CD4-positive, alpha-beta memory T cell (primary cell): ENCODE measurements at regions not wholly inside any gene's neighbourhood (a gene's known extent, or its start where the extent isn't known, plus 50 kb on each side); places are given as distances from the start of the nearest gene placed in this dataset.

Experiments
- CTCF ChIA-PET: fragments of 350-600 bp; sonication (Branson Sonifier 250); formaldehyde crosslinking; loops from one replicate; lab custom pipeline; 2021; ENCODE audit warnings: inconsistent platforms; ENCODE audit not compliant: partially characterized antibody; lab: Charles Lee
- POLR2A ChIA-PET: fragments of 350-600 bp; sonication (Branson Sonifier 250); formaldehyde crosslinking; loops from one replicate; lab custom pipeline; 2021; ENCODE audit not compliant: partially characterized antibody; lab: Charles Lee
- DNase-seq, 5 donors: peaks; one replicate each; pipeline versions ENCODE4 v3.0.0 to v3.0.0-alpha.2; 2020 to 2022; ENCODE audit warnings: mixed read lengths in 1 of 5
- H3K27ac ChIP-seq: one replicate; pipeline ENCODE4 v1.7.0; 2013; ENCODE audit warnings: low read depth, low read length
- H3K27me3 ChIP-seq: 2 replicates; pipeline ENCODE4 v1.7.0; 2013; ENCODE audit warnings: mild to moderate bottlenecking, low read length, moderate library complexity; ENCODE audit not compliant: insufficient read depth
- H3K36me3 ChIP-seq: 2 replicates; pipeline ENCODE4 v1.7.0; 2013; ENCODE audit warnings: mild to moderate bottlenecking, low read length, moderate library complexity; ENCODE audit not compliant: insufficient read depth
- H3K4me1 ChIP-seq: 2 replicates; pipeline ENCODE4 v1.7.0; 2013; ENCODE audit warnings: mild to moderate bottlenecking, low read length, moderate library complexity; ENCODE audit not compliant: insufficient read depth
- H3K4me3 ChIP-seq, 2 donors: one replicate each; pipeline ENCODE4 v1.7.0; 2013; ENCODE audit warnings: low read length in 2 of 2, mild to moderate bottlenecking in 1 of 2
- H3K9me3 ChIP-seq, 2 donors: one replicate each; pipeline ENCODE4 v1.7.0; 2013; ENCODE audit warnings: low read length in 2 of 2, control low read depth in 1 of 2; ENCODE audit not compliant: control insufficient read depth in 1 of 2
- H3K27ac Mint-ChIP-seq, 7 donors: one replicate each; pipeline ENCODE4 v1.8.0; 2020 to 2021; ENCODE audit warnings: mixed read lengths in 7 of 7, mild to moderate bottlenecking in 6 of 7, inconsistent platforms in 3 of 7, moderate library complexity in 3 of 7
- H3K27me3 Mint-ChIP-seq, 2 donors: one replicate each; pipeline ENCODE4 v1.8.0; 2020 to 2021; ENCODE audit warnings: mixed read lengths in 2 of 2
- H3K36me3 Mint-ChIP-seq, 2 donors: one replicate each; pipeline ENCODE4 v1.8.0; 2020 to 2021; ENCODE audit warnings: mixed read lengths in 2 of 2, inconsistent platforms in 1 of 2, mild to moderate bottlenecking in 1 of 2
- H3K4me1 Mint-ChIP-seq, 4 donors: one replicate each; pipeline ENCODE4 v1.8.0; 2020 to 2021; ENCODE audit warnings: mixed read lengths in 4 of 4, mild to moderate bottlenecking in 1 of 4
- H3K4me3 Mint-ChIP-seq, 8 donors: one replicate each; pipeline ENCODE4 v1.8.0; 2020 to 2021; ENCODE audit warnings: mixed read lengths in 8 of 8, mild to moderate bottlenecking in 7 of 8, moderate library complexity in 6 of 8, inconsistent platforms in 3 of 8
- H3K9me3 Mint-ChIP-seq, 8 donors: one replicate each; pipeline ENCODE4 v1.8.0; 2020 to 2021; ENCODE audit warnings: mixed read lengths in 8 of 8, mild to moderate bottlenecking in 5 of 8, inconsistent platforms in 3 of 8, moderate library complexity in 1 of 8
- intact Hi-C: fragments of 100-400 bp; cut with micrococcal nuclease; formaldehyde crosslinking; loops from one replicate; pipeline ENCODE4 v1.15.1; 2023

DNA sequence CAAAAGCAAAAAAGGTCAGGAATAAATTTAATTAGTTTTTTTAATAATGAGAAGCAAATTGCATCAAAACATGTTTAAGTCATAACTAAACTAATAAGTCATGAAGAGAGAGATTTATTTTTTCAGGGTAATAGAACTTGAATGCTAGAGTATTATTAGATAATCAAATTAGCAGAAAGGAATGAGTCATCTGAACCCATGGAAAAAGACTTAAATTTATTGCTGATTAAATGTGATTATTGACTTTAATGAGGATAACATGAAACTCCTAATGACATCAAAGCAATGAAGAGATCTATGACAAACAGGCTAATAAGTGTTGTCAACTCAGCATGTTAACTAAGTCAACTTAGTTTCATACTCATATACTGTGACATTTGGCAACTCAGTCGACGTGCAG is 264.2 kb downstream of the USP25 start:
- H3K4me1 ChIP-seq: no peaks in the 10 kb centered on the region
- no peak overlapping the region for H3K4me3 Mint-ChIP-seq
- peaks cover 0 to under 1% of the 10 kb centered on the region in 2 donors for H3K27me3 Mint-ChIP-seq
- no peaks in the 10 kb centered on the region for H3K36me3 ChIP-seq
- H3K4me1 Mint-ChIP-seq: no peaks in the 10 kb centered on the region
- H3K27ac Mint-ChIP-seq: no peak overlapping the region
- intact Hi-C loops: no loop called here
- no peaks in the 10 kb centered on the region for H3K9me3 Mint-ChIP-seq
- ChIA-PET CTCF (no interaction called here), POLR2A (no interaction called here)
- no peak for DNase-seq
- no peaks in the 10 kb centered on the region for H3K27me3 ChIP-seq
- H3K9me3 ChIP-seq: no peaks in the 10 kb centered on the region
- no peaks in the 10 kb centered on the region for H3K36me3 Mint-ChIP-seq
- H3K27ac ChIP-seq: no peak overlapping the region
- H3K4me3 ChIP-seq: no peak overlapping the region

DNA sequence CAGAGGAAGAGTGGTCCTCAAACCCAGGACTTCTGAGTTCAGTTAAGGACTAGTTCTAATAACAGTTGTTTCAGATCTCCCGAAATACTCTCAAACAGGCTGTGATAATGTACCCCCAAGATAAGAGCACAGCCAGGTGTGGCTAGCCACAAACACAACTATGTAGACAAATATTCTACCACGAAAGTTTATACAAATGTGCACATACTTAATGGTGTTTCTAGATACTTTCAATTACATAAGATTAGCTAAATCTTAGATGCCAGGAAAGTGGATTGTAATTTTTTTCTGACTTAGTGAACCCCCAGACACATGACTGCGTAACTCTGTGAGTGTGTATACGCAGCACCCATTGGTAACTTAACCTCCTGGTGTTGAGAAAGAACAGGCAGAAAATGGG is 270.0 kb downstream of the USP25 start:
- Histone ChIP-seq H3K27me3 (no peaks in the 10 kb centered on the region), H3K9me3 (no peaks in the 10 kb centered on the region), H3K36me3 (no peaks in the 10 kb centered on the region), H3K27ac (no peak overlapping the region), H3K4me3 (no peak overlapping the region), H3K4me1 (no peaks in the 10 kb centered on the region)
- Mint-ChIP-seq H3K27me3 (peaks cover 0 to 1% of the 10 kb centered on the region in 2 donors), H3K4me3 (no peak overlapping the region), H3K27ac (no peak overlapping the region), H3K9me3 (no peaks in the 10 kb centered on the region), H3K36me3 (no peaks in the 10 kb centered on the region), H3K4me1 (no peaks in the 10 kb centered on the region)
- POLR2A ChIA-PET: no interaction called here
- intact Hi-C loops: no loop called here
- no peak for DNase-seq
- CTCF ChIA-PET: no interaction called here

DNA sequence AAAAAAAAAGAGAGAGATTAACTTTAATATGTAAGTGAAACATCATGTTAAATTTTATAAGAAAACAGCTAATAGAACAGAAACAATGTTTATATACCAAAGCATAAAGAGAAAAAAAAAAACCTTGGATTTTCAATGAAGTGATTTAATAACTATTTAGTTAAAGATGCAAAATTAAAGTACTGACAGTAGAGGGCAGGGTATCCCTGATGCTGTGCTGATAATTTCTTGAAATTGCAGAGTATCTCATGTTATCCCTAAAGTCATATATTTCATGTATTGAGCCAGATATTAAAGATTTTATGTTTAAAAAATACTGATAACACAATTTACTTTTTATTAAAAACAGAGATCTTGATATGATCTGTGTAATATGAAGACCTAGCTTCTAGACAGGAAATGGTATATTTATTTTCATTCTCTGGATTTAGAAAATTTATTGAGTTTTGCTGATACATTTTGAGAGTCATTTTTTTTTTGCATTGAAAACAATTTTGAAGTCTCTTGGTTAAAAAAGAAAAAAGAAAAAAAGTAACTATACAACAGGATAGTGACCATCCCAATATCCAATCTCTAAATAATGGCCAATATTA is 273.2 kb downstream of the USP25 start:
- H3K27me3 Mint-ChIP-seq: peaks cover 0 to 1% of the 10 kb centered on the region in 2 donors
- H3K27ac Mint-ChIP-seq: no peak overlapping the region
- Histone ChIP-seq H3K27me3 (no peaks in the 10 kb centered on the region), H3K4me3 (no peak overlapping the region), H3K27ac (no peak overlapping the region), H3K36me3 (no peaks in the 10 kb centered on the region), H3K9me3 (no peaks in the 10 kb centered on the region), H3K4me1 (no peaks in the 10 kb centered on the region)
- intact Hi-C loops: no loop called here
- ChIA-PET POLR2A (no interaction called here), CTCF (no interaction called here)
- no peaks in the 10 kb centered on the region for H3K9me3 Mint-ChIP-seq
- no peak for DNase-seq
- H3K4me1 Mint-ChIP-seq: no peaks in the 10 kb centered on the region
- H3K4me3 Mint-ChIP-seq: no peak overlapping the region
- H3K36me3 Mint-ChIP-seq: no peaks in the 10 kb centered on the region

DNA sequence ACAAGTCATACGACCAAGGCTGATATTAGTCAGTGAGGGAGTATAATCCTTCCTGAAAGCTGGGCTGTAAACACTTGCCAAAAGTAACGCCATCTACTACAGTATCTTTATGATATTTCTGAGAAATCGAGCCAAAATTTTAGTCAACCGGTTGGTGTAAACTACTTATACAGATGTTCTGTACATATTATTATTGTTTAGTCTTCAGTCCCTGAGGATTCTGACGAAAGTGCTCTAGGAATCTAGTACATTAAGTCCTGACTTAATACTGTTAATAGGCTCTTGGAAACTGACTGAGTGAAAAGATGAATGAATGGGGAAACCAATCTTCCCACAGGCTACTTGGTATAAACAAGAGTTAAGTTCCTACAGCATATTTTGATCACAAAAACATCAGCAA is 274.3 kb downstream of the USP25 start:
- ChIA-PET CTCF (no interaction called here), POLR2A (no interaction called here)
- Mint-ChIP-seq H3K27me3 (no peaks in the 10 kb centered on the region), H3K27ac (no peak overlapping the region), H3K4me3 (no peak overlapping the region), H3K9me3 (peaks cover 0 to 2% (median 0%) of the 10 kb centered on the region in 8 donors), H3K36me3 (no peaks in the 10 kb centered on the region), H3K4me1 (no peaks in the 10 kb centered on the region)
- Histone ChIP-seq H3K4me3 (no peak overlapping the region), H3K27me3 (no peaks in the 10 kb centered on the region), H3K4me1 (no peaks in the 10 kb centered on the region), H3K36me3 (no peaks in the 10 kb centered on the region), H3K9me3 (no peaks in the 10 kb centered on the region), H3K27ac (no peak overlapping the region)
- intact Hi-C loops: no loop called here
- no peak for DNase-seq

DNA sequence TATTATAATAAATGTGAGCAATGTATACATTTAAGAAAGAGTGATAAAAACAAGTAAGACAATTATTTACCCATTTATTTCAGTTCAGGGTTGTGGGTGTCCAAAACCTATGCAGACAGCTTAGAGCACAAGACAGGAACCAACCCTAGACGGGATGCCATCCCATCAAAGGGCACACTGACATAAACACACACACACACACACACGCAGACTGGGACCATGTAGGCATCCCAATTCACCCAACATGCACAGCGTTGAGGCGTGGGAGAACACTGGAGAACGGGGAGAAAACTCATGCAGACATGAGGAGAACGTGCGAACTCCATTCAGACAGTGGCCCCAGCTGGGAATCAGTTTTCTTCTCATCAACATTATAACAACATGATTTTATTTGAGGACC is 274.7 kb downstream of the USP25 start:
- CTCF ChIA-PET: no interaction called here
- no peaks in the 10 kb centered on the region for H3K36me3 Mint-ChIP-seq
- Histone ChIP-seq H3K4me3 (no peak overlapping the region), H3K27ac (no peak overlapping the region), H3K9me3 (no peaks in the 10 kb centered on the region), H3K27me3 (no peaks in the 10 kb centered on the region), H3K36me3 (no peaks in the 10 kb centered on the region), H3K4me1 (no peaks in the 10 kb centered on the region)
- no peaks in the 10 kb centered on the region for H3K27me3 Mint-ChIP-seq
- intact Hi-C loops: no loop called here
- POLR2A ChIA-PET: no interaction called here
- H3K4me1 Mint-ChIP-seq: no peaks in the 10 kb centered on the region
- DNase-seq: no peak
- no peak overlapping the region for H3K4me3 Mint-ChIP-seq
- H3K9me3 Mint-ChIP-seq: peaks cover 0 to 2% (median 0%) of the 10 kb centered on the region in 8 donors
- H3K27ac Mint-ChIP-seq: no peak overlapping the region

DNA sequence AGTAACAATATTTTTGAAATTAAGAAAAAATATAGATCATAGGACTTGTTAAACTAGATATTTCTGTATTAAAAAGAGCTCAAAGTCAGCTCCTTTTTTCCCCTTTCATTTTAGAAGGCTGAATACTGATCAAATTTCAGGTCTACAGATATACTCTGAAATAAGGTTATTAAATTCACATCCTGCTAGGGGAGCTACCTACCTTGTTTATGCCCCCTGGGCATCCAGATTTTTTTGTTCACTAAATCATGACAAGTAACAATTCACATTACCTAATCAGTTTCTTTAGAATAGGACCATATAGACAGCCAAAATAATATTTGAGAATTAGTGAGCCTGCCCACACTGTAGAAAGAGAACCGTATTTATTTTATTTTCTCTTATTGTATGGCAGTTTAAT is 276.2 kb downstream of the USP25 start:
- POLR2A ChIA-PET: no interaction called here
- H3K27ac ChIP-seq: no peak overlapping the region
- no peaks in the 10 kb centered on the region for H3K27me3 Mint-ChIP-seq
- H3K9me3 Mint-ChIP-seq: peaks cover 0 to 2% (median 0%) of the 10 kb centered on the region in 8 donors
- no peaks in the 10 kb centered on the region for H3K4me1 ChIP-seq
- H3K36me3 ChIP-seq: no peaks in the 10 kb centered on the region
- H3K4me3 Mint-ChIP-seq: no peak overlapping the region
- no peaks in the 10 kb centered on the region for H3K9me3 ChIP-seq
- H3K4me3 ChIP-seq: no peak overlapping the region
- H3K36me3 Mint-ChIP-seq: no peaks in the 10 kb centered on the region
- H3K27me3 ChIP-seq: no peaks in the 10 kb centered on the region
- no peak overlapping the region for H3K27ac Mint-ChIP-seq
- DNase-seq: no peak
- intact Hi-C loops: no loop called here
- no peaks in the 10 kb centered on the region for H3K4me1 Mint-ChIP-seq
- CTCF ChIA-PET: no interaction called here

DNA sequence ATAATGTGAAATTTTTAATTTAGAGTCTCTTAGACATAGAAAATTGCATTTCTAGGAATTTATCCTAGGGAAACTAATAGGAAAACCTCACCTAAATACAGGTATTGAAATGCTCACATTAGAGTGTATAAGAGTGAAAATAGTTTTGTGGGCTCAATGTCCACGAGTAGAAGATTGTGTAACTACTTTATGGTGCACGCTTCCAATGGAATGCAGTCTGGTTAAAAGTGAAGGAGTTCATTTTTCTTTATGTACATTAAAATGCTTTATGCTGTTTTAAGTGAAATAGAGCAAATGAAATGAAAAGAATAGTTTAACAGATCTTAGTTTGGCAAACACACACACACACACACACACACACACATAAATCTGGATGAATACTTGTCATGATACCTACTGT is 278.2 kb downstream of the USP25 start:
- no peak for DNase-seq
- Histone ChIP-seq H3K36me3 (no peaks in the 10 kb centered on the region), H3K4me3 (no peak overlapping the region), H3K9me3 (no peaks in the 10 kb centered on the region), H3K27ac (no peak overlapping the region), H3K4me1 (no peaks in the 10 kb centered on the region), H3K27me3 (no peaks in the 10 kb centered on the region)
- H3K4me3 Mint-ChIP-seq: no peak overlapping the region
- H3K27me3 Mint-ChIP-seq: no peaks in the 10 kb centered on the region
- ChIA-PET POLR2A (no interaction called here), CTCF (no interaction called here)
- no peak overlapping the region for H3K27ac Mint-ChIP-seq
- H3K4me1 Mint-ChIP-seq: no peaks in the 10 kb centered on the region
- H3K9me3 Mint-ChIP-seq: peaks cover 0 to 2% (median 0%) of the 10 kb centered on the region in 8 donors
- H3K36me3 Mint-ChIP-seq: no peaks in the 10 kb centered on the region
- intact Hi-C loops: no loop called here

DNA sequence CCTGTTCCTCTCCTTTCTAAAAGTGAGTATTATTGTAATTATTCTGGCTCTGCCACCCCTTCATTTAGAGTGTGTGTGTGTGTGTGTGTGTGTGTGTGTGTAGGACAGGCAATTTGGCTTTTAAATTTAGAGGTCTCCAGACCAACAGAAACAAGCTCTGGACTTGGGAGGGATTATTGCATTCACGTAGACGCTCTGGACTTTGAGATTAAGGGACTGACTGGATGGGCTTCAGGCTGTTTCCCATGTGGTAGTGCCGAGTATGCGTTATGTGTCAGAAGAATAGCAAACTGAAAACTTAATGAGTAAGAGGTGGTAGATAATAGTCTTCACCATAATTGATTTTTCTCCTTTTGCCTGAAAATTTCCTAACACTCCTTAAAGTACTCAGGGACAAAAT is 281.9 kb downstream of the USP25 start:
- H3K4me3 Mint-ChIP-seq: no peak overlapping the region
- POLR2A ChIA-PET: no interaction called here
- CTCF ChIA-PET: no interaction called here

More for the DNA sequence above, 281.9 kb downstream of the USP25 start:
- Histone ChIP-seq H3K27ac (no peak overlapping the region), H3K4me1 (no peaks in the 10 kb centered on the region), H3K4me3 (no peak overlapping the region), H3K9me3 (no peaks in the 10 kb centered on the region), H3K36me3 (no peaks in the 10 kb centered on the region), H3K27me3 (no peaks in the 10 kb centered on the region)
- intact Hi-C loops: no loop called here
- DNase-seq: no peak
- H3K27ac Mint-ChIP-seq: no peak overlapping the region
- no peaks in the 10 kb centered on the region for H3K27me3 Mint-ChIP-seq
- H3K36me3 Mint-ChIP-seq: no peaks in the 10 kb centered on the region
- peaks cover 0 to 3% (median 0%) of the 10 kb centered on the region in 8 donors for H3K9me3 Mint-ChIP-seq
- no peaks in the 10 kb centered on the region for H3K4me1 Mint-ChIP-seq
